ENCODE measurements at regions not wholly inside any gene's neighbourhood (a gene's known extent, or its start where the extent isn't known, plus 50 kb on each side); places are given as distances from the start of the nearest gene placed in this dataset.

DNA sequence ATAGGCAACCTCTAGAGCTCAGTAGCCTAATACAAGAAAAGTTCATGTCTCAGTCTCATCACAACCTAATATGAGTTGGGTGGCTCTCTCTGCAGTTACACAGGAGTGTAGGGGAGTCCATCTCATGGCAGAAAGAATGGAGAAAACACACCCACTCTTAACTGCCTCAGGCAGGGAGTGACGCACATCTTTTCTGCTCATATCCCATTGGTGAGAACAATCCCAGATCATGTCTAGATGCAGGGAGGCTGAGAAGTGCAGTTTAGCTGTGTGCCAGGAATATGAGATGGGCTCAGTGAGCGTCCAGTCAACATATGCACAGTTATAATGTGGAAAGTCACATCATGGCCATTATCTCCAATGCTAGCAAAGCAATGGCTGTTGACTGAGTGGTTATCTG, 59.3 kb upstream of the KCNA5 start:
- no peaks in the 10 kb centered on the region for H3K36me3 ChIP-seq (ENCODE audit: insufficient read depth, low read length)
- no peak overlapping the region for H3K4me2 ChIP-seq (ENCODE audit: low read length)
- no peak overlapping the region for H3K27ac ChIP-seq (ENCODE audit: low read depth, low read length)
- H4K20me1 ChIP-seq (ENCODE audit: insufficient read depth, low read length): no peaks in the 10 kb centered on the region
- H2AFZ ChIP-seq (ENCODE audit: low read depth, low read length): no peak overlapping the region
- H3K9me3 ChIP-seq (ENCODE audit: insufficient read depth, low read depth, low read length): no peaks in the 10 kb centered on the region
- H3K9ac ChIP-seq (ENCODE audit: low read length): no peak overlapping the region
- FAIRE-seq: no peak
- no peaks in the 10 kb centered on the region for H3K79me2 ChIP-seq (ENCODE audit: insufficient read depth, low read length)
- no peak for DNase-seq (ENCODE audit: low read depth)
- Mint-ChIP-seq H3K4me3 (ENCODE audit: unreplicated experiment) (no peak overlapping the region), H3K27me3 (ENCODE audit: low read depth, unreplicated experiment) (peaks cover 72% of the 10 kb centered on the region), H3K36me3 (ENCODE audit: low read depth, unreplicated experiment) (no peaks in the 10 kb centered on the region), H3K4me1 (ENCODE audit: low read depth, unreplicated experiment) (no peaks in the 10 kb centered on the region), H3K9me3 (ENCODE audit: unreplicated experiment) (no peaks in the 10 kb centered on the region), H3K27ac (ENCODE audit: unreplicated experiment) (no peak overlapping the region)
- peaks cover 9% of the 10 kb centered on the region for H3K27me3 ChIP-seq (ENCODE audit: insufficient read depth, low read length)
- TF ChIP-seq EZH2 (IDR thresholded peaks at IDR 0.05; ENCODE audit: insufficient read depth, low read length): no peak
- TF ChIP-seq, protein P1, sequence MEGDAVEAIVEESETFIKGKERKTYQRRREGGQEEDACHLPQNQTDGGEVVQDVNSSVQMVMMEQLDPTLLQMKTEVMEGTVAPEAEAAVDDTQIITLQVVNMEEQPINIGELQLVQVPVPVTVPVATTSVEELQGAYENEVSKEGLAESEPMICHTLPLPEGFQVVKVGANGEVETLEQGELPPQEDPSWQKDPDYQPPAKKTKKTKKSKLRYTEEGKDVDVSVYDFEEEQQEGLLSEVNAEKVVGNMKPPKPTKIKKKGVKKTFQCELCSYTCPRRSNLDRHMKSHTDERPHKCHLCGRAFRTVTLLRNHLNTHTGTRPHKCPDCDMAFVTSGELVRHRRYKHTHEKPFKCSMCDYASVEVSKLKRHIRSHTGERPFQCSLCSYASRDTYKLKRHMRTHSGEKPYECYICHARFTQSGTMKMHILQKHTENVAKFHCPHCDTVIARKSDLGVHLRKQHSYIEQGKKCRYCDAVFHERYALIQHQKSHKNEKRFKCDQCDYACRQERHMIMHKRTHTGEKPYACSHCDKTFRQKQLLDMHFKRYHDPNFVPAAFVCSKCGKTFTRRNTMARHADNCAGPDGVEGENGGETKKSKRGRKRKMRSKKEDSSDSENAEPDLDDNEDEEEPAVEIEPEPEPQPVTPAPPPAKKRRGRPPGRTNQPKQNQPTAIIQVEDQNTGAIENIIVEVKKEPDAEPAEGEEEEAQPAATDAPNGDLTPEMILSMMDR (IDR thresholded peaks at IDR 0.05; ENCODE audit: insufficient read depth, low read depth, low read length): no peak
- H3K4me1 ChIP-seq (ENCODE audit: insufficient read depth, low read length): no peaks in the 10 kb centered on the region
- no peak overlapping the region for H3K4me3 ChIP-seq (ENCODE audit: insufficient read depth, low read depth, low read length)

DNA sequence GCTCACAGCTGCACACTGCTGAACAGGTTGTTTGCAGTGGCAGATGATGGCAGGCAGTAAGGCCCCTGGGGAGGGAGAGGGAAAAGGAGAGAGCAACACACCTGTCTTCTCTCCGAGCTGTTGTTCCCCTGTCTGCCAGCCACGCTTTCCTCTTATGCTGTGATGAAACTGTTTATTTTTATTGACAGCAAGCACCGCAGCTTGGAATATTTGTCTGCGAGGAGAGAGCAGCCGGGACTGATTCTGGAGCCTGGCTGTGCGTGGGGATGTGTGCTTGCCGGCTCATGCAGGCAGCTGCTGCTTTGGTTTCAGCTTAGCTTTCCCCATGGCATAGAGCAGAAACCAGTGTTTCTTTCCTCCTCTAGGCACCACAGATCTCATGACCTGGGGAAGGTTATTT, 58.7 kb upstream of the KCNA5 start:
- Histone ChIP-seq H3K79me2 (ENCODE audit: insufficient read depth, low read length) (no peaks in the 10 kb centered on the region), H3K4me3 (ENCODE audit: insufficient read depth, low read depth, low read length) (no peak overlapping the region), H3K36me3 (ENCODE audit: insufficient read depth, low read length) (no peaks in the 10 kb centered on the region), H4K20me1 (ENCODE audit: insufficient read depth, low read length) (no peaks in the 10 kb centered on the region), H3K27ac (ENCODE audit: low read depth, low read length) (no peak overlapping the region), H3K4me2 (ENCODE audit: low read length) (no peak overlapping the region), H3K27me3 (ENCODE audit: insufficient read depth, low read length) (peaks cover 7% of the 10 kb centered on the region), H3K9ac (ENCODE audit: low read length) (no peak overlapping the region), H3K9me3 (ENCODE audit: insufficient read depth, low read depth, low read length) (no peaks in the 10 kb centered on the region), H3K4me1 (ENCODE audit: insufficient read depth, low read length) (no peaks in the 10 kb centered on the region), H2AFZ (ENCODE audit: low read depth, low read length) (no peak overlapping the region)
- H3K4me1 Mint-ChIP-seq (ENCODE audit: low read depth, unreplicated experiment): no peaks in the 10 kb centered on the region
- peaks cover 74% of the 10 kb centered on the region for H3K27me3 Mint-ChIP-seq (ENCODE audit: low read depth, unreplicated experiment)
- no peak overlapping the region for H3K4me3 Mint-ChIP-seq (ENCODE audit: unreplicated experiment)
- H3K27ac Mint-ChIP-seq (ENCODE audit: unreplicated experiment): no peak overlapping the region
- no peaks in the 10 kb centered on the region for H3K9me3 Mint-ChIP-seq (ENCODE audit: unreplicated experiment)
- TF ChIP-seq EZH2 (IDR thresholded peaks at IDR 0.05; ENCODE audit: insufficient read depth, low read length): no peak
- TF ChIP-seq, protein P1 (IDR thresholded peaks at IDR 0.05; ENCODE audit: insufficient read depth, low read depth, low read length): no peak
- FAIRE-seq (no peak), DNase-seq (ENCODE audit: low read depth) (no peak)
- no peaks in the 10 kb centered on the region for H3K36me3 Mint-ChIP-seq (ENCODE audit: low read depth, unreplicated experiment)

- H3K27me3 ChIP-seq (ENCODE audit: insufficient read depth, low read length): peaks cover 5% of the 10 kb centered on the region
- FAIRE-seq: no peak
- Mint-ChIP-seq H3K4me3 (ENCODE audit: unreplicated experiment) (no peak overlapping the region), H3K36me3 (ENCODE audit: low read depth, unreplicated experiment) (no peaks in the 10 kb centered on the region), H3K9me3 (ENCODE audit: unreplicated experiment) (no peaks in the 10 kb centered on the region), H3K27me3 (ENCODE audit: low read depth, unreplicated experiment) (peaks cover 70% of the 10 kb centered on the region), H3K27ac (ENCODE audit: unreplicated experiment) (no peak overlapping the region), H3K4me1 (ENCODE audit: low read depth, unreplicated experiment) (no peaks in the 10 kb centered on the region)
- no peak overlapping the region for H3K9ac ChIP-seq (ENCODE audit: low read length)
- no peaks in the 10 kb centered on the region for H3K36me3 ChIP-seq (ENCODE audit: insufficient read depth, low read length)
- no peaks in the 10 kb centered on the region for H3K4me1 ChIP-seq (ENCODE audit: insufficient read depth, low read length)
- H3K4me3 ChIP-seq (ENCODE audit: insufficient read depth, low read depth, low read length): no peak overlapping the region
- DNase-seq (ENCODE audit: low read depth): no peak
- H3K27ac ChIP-seq (ENCODE audit: low read depth, low read length): no peak overlapping the region
- H3K79me2 ChIP-seq (ENCODE audit: insufficient read depth, low read length): no peaks in the 10 kb centered on the region
- no peak overlapping the region for H3K4me2 ChIP-seq (ENCODE audit: low read length)
- no peak overlapping the region for H2AFZ ChIP-seq (ENCODE audit: low read depth, low read length)
- TF ChIP-seq, protein P1 (IDR thresholded peaks at IDR 0.05; ENCODE audit: insufficient read depth, low read depth, low read length): no peak
- TF ChIP-seq EZH2 (IDR thresholded peaks at IDR 0.05; ENCODE audit: insufficient read depth, low read length): no peak
- no peaks in the 10 kb centered on the region for H4K20me1 ChIP-seq (ENCODE audit: insufficient read depth, low read length)
- no peaks in the 10 kb centered on the region for H3K9me3 ChIP-seq (ENCODE audit: insufficient read depth, low read depth, low read length)
These were observed 57.9 kb upstream of the KCNA5 start for GRCh38 chr12:4985820-4986219.
